ENCODE measurements at regions not wholly inside any gene's neighbourhood (a gene's known extent, or its start where the extent isn't known, plus 50 kb on each side); places are given as distances from the start of the nearest gene placed in this dataset.

DNA sequence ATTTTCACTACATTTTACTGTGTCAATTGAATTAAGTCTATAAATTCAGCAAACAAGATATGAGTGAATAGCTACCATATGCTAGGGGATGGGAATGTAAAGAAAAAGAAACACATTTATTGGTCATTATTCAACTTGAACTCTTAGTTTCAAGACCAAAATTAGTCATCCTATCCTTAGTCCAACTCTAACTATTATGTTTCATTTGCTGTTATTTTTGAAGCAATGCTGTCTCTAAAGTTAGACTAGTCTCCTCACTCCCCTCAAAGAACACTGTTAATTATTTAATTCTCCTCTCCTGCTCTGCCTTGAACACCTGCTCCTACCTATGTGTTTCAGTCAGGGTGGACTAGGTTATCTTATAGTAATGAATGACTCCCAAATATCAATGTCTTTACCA is 920.9 kb downstream of the TUSC7 start:
- H4K20me1 ChIP-seq (ENCODE audit: low read length) = no peaks in the 10 kb centered on the region
- BruUV-seq (replicated peaks) = no TSS peak
- no peaks in the 10 kb centered on the region for H3K79me2 ChIP-seq (ENCODE audit: low read length)
- H3K4me2 ChIP-seq (ENCODE audit: low read length) = no peak overlapping the region
- H3K27ac ChIP-seq (ENCODE audit: low read length) = no peak overlapping the region
- H3F3A ChIP-seq (ENCODE audit: low read length, unreplicated experiment) = no peaks in the 10 kb centered on the region
- H3K36me3 ChIP-seq (ENCODE audit: low read depth, low read length) = no peaks in the 10 kb centered on the region
- intact Hi-C loops (cut with micrococcal nuclease) = no loop called here
- no peaks in the 10 kb centered on the region for H3K27me3 ChIP-seq (ENCODE audit: low read length)
- no peak overlapping the region for H2AFZ ChIP-seq (ENCODE audit: low read length)
- no peak for TF ChIP-seq EZH2phosphoT487 (IDR thresholded peaks at IDR 0.05; ENCODE audit: borderline replicate concordance, low read length)
- TF ChIP-seq EZH2 (IDR thresholded peaks at IDR 0.05; ENCODE audit: low read length, unreplicated experiment) = no peak
- no peak for TF ChIP-seq CTCF (conservative IDR thresholded peaks at IDR 0.05; ENCODE audit: low read depth, low read length)
- DNase-seq = no peak
- H3K9me3 ChIP-seq (ENCODE audit: low read length) = peaks cover 26% of the 10 kb centered on the region; the same call in 1 of the 2 replicates
- no peaks in the 10 kb centered on the region for H3K4me1 ChIP-seq (ENCODE audit: insufficient read depth, low read length)
- no peak for ATAC-seq
- POLR2A ChIA-PET (ENCODE audit: unreplicated experiment) = no interaction called here
- H3K9me2 ChIP-seq (replicated peaks; ENCODE audit: low read length) = no peaks in the 10 kb centered on the region
- no peak overlapping the region for H3K4me3 ChIP-seq (ENCODE audit: low read length)
- H3K9ac ChIP-seq (ENCODE audit: low read length) = no peak overlapping the region
- CTCF ChIA-PET = no interaction called here

GRCh38 chr3:117630885-117631284 is 921.3 kb downstream of the TUSC7 start:
- no peak overlapping the region for H3K27ac ChIP-seq (ENCODE audit: low read length)
- no peaks in the 10 kb centered on the region for H3K4me1 ChIP-seq (ENCODE audit: insufficient read depth, low read length)
- no peak overlapping the region for H3K4me3 ChIP-seq (ENCODE audit: low read length)
- no peak for DNase-seq
- intact Hi-C loops (cut with micrococcal nuclease) = no loop called here
- no peaks in the 10 kb centered on the region for H3K79me2 ChIP-seq (ENCODE audit: low read length)
- BruUV-seq (replicated peaks) = no TSS peak
- H3K9me2 ChIP-seq (replicated peaks; ENCODE audit: low read length) = no peaks in the 10 kb centered on the region
- no peaks in the 10 kb centered on the region for H3K36me3 ChIP-seq (ENCODE audit: low read depth, low read length)
- ChIA-PET POLR2A (ENCODE audit: unreplicated experiment) (no interaction called here), CTCF (no interaction called here)
- H3K4me2 ChIP-seq (ENCODE audit: low read length) = no peak overlapping the region
- no peak for TF ChIP-seq EZH2 (IDR thresholded peaks at IDR 0.05; ENCODE audit: low read length, unreplicated experiment)
- no peak for TF ChIP-seq CTCF (conservative IDR thresholded peaks at IDR 0.05; ENCODE audit: low read depth, low read length)
- TF ChIP-seq EZH2phosphoT487 (IDR thresholded peaks at IDR 0.05; ENCODE audit: borderline replicate concordance, low read length) = no peak
- ATAC-seq = no peak
- H3K9me3 ChIP-seq (ENCODE audit: low read length) = peaks cover 25% of the 10 kb centered on the region; the same call in 1 of the 2 replicates
- H3K9ac ChIP-seq (ENCODE audit: low read length) = no peak overlapping the region
- no peaks in the 10 kb centered on the region for H4K20me1 ChIP-seq (ENCODE audit: low read length)
- H3F3A ChIP-seq (ENCODE audit: low read length, unreplicated experiment) = no peaks in the 10 kb centered on the region
- H2AFZ ChIP-seq (ENCODE audit: low read length) = no peak overlapping the region
- no peaks in the 10 kb centered on the region for H3K27me3 ChIP-seq (ENCODE audit: low read length)

GRCh38 chr3:117631781-117632180 is 922.2 kb downstream of the TUSC7 start:
- TF ChIP-seq EZH2phosphoT487 (IDR thresholded peaks at IDR 0.05; ENCODE audit: borderline replicate concordance, low read length) (no peak), EZH2 (IDR thresholded peaks at IDR 0.05; ENCODE audit: low read length, unreplicated experiment) (no peak), CTCF (conservative IDR thresholded peaks at IDR 0.05; ENCODE audit: low read depth, low read length) (no peak)
- Histone ChIP-seq H3K9ac (ENCODE audit: low read length) (no peak overlapping the region), H4K20me1 (ENCODE audit: low read length) (no peaks in the 10 kb centered on the region), H3F3A (ENCODE audit: low read length, unreplicated experiment) (no peaks in the 10 kb centered on the region), H3K36me3 (ENCODE audit: low read depth, low read length) (no peaks in the 10 kb centered on the region), H3K9me3 (ENCODE audit: low read length) (peaks cover 25% of the 10 kb centered on the region; the same call in 1 of the 2 replicates), H3K27ac (ENCODE audit: low read length) (no peak overlapping the region), H3K27me3 (ENCODE audit: low read length) (no peaks in the 10 kb centered on the region), H3K9me2 (replicated peaks; ENCODE audit: low read length) (no peaks in the 10 kb centered on the region), H3K4me1 (ENCODE audit: insufficient read depth, low read length) (no peaks in the 10 kb centered on the region), H3K4me2 (ENCODE audit: low read length) (no peak overlapping the region), H2AFZ (ENCODE audit: low read length) (no peak overlapping the region), H3K4me3 (ENCODE audit: low read length) (no peak overlapping the region), H3K79me2 (ENCODE audit: low read length) (no peaks in the 10 kb centered on the region)
- ATAC-seq = no peak
- ChIA-PET CTCF (no interaction called here), POLR2A (ENCODE audit: unreplicated experiment) (no interaction called here)
- intact Hi-C loops (cut with micrococcal nuclease) = no loop called here
- no TSS peak for BruUV-seq (replicated peaks)
- DNase-seq = no peak

Measured in PC-3 (cell line).